ENCODE measurements at regions not wholly inside any gene's neighbourhood (a gene's known extent, or its start where the extent isn't known, plus 50 kb on each side); places are given as distances from the start of the nearest gene placed in this dataset.

DNA sequence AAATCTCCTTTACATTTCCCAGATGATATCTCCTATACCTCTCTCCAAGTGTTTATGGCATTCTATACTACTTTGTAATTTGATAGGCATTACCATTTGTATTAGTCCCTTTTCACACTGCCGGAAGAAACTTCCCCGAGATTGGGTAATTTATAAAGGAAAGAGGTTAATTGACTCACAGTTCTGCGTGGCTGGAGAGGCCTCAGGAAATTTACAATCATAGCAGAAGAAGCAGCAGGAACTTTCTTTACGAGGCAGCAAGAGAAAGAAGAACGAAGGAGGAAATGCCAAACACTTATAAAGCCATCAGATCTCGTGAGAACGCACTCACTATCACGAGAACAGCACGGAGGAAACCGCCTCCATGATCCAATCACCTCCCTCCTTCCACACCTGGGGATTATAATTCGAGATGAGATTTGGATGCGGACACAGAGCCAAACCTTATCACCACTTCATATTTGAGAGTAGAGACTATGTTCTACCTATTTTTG, 1194.6 kb downstream of the SORCS1 start:
- peak; percentile 25 for DNase-seq

DNA sequence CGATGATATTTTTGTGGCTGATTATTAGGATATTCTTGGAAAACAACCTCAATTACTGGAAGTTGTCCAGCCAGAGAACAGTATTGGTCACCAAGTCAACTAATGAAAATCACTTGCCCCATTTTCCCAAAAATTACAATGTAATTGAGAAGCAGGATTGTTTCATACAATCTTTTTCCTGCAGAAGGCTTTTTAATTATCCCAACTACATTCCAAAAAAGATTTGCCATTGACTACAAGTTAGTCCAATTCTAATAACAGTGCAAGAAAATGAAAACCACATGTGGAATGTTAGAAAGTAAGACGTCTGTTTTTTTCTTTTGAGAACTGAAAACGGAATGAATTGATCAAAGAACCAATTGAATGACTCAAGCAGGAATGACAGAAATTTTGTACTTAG, 1195.8 kb downstream of the SORCS1 start:
- DNase-seq = no peak

DNA sequence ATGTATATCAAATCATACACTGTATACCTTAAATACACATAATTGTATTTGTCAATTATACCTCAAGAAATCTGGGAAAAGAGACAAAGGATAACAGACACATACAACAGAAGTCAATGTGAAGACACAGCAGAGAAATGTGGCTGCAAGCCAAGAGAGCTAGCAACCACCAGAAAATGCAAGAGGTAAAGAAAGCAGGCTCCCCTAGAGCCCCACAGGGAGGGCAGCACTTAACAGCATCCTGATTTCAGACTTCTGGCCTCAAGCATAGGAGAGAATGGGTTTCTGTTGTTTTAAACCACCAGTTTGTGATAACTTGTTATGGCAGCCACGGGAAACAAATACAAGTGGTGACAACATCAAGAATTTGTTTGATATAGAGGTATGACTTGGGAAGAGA, 1197.2 kb downstream of the SORCS1 start:
- peak; percentile 46 for DNase-seq

DNA sequence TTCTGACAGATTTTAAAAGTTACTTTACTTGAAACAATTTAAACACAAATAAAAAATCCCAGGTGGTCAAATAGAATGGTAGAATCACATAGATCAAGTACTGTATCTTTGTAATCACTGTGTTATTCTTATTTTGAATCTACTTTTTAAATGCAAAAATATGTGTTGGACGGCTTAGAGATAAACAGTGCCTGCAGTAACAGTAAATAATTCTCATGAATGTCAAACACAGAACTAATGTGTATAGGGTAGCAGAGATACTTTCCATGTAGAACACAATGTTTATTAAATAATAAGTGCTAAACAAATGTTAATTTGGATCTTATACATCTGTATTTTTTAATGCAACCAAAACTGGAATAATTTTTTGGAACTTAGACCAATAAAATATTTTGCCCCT, 1199.4 kb downstream of the SORCS1 start:
- no peak for DNase-seq

DNA sequence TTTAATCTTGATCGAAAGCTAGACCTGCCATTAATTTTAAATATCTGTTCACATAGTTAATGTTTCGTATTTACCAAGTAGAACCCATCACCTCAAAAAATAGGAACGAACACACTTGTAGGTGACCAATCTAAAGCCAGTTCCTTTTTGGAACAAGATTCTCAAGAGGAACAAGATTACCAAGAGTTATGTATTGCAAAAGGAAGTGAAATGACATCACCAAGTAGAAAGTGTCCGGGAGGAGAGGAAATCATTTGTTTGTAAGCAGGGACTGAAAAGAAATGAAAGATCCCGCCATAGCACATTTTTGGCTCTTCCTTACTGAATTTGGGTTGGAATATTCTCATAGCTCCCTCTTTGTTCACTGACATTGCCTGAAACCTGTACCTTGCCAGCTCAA, 1200.5 kb downstream of the SORCS1 start:
- DNase-seq = no peak

DNA sequence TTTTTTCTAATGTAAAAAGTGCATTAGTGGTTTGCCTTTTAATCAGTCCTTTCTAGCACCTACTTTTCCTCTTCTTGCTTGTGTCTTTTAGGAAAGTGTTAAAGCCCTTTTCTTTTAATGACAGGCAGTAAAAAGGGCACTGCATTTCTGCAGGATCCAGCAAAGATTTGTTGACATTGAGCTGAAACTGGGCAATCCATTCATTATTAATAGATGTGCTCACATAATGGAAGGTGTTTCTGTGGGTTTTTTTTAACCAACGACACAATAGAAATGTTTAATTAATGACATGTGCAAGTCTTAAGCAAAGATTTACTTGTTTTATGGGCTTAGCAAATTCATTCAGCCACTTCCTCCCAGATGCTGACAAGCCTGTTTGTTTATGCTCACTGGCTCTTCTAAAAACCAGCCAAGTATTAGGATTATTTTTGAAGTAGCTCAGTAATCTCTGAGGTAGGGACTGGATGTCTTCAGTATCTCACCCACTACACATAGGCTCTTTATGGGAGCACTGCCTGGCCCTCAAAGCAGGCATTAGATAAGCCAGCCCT, 1201.1 kb downstream of the SORCS1 start:
- peak; percentile 11 for DNase-seq

DNA sequence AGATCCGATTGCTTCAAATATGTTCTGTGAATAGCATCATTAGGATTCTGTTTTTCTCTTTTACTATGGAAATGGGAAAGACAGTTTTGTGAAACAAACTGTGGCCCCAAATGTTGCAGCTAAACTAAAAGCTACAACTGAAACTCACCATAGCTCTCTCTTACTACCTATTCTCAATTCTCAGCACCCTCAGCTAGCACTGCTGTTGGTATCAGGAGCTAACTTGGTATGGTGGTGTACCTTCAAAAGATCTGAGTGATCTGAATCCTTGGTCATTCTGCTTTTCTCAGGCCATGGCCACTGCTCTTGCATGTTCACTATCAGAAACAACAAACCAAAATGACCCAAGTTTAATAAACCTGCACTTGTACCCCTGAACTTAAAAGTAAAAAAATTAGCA, 1208.0 kb downstream of the SORCS1 start:
- DNase-seq = no peak

DNA sequence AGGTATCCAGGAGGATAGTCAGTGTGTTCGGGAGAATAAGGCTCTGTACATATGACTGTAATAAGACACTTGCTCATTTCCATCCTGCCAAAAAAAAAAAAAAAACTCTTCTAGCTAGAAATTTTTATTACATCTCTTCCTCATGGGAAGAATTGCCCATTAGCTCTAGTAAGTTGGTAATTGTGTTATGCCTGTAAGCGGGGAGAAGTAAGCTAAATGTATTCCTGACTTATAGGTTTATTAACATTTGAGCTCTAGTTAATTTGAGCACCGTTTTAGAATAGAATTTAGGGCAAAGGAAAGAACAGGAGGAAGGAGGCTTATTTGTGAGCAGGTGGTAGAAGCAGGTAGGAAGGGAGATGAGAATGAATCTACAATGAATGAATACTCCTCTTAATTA, 1210.6 kb downstream of the SORCS1 start:
- no peak for DNase-seq

DNA sequence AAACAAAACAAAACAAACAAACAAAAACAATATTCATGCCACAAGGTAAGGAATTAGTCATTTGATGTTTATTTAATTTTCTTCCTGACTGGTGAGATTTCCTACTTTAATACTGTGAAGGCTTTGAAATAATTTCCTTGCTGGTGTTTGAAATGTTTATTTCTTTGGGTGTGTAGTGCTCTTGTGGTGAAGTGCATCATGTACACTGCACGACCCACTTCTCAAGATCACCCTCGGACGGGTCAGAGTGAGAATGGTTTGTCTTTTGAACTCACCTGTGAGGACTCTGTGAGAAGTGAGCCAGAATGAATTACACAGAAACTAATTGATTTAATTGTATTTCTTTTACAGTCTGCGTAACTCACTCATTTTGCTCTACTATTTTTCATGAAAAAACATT, 1211.5 kb downstream of the SORCS1 start:
- no peak for DNase-seq

DNA sequence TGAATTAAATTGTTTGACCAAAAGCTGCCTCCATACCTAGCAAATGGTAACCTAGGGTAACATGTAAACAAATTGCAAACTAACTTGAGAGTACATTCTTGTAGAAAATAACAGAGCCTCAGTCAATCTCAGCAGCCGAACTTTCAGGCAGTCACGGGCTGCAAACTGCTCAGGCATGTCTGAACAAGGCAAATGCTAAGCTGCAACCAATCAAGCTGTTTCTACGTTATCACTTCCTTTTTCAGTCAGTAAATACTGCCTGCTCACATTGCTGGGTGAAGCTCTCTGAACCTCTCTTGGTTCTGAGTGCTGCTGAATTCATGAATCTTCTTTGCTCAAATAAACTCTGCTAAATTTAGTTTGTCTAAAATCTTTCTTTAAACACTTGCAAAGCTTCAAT, 1212.4 kb downstream of the SORCS1 start:
- DNase-seq = peak; percentile 51

DNA sequence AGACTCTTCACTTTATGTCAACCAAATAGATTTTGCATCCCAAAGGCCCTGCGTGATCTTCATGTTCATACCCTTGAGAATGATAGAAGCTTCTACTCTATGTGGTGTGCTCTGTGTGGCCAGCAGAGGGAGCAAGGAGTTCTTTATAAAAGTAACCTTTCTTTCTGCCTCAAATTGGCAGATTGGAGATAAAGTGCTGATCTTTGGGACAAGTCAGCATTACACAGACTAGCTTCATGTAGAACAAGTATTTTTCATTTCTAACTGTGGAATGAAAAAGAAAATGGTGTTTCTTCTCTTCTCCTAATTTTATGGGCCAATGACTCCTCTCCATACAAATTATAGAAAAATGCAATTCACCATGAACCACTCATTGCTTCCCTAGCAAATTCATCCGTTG, 1214.1 kb downstream of the SORCS1 start:
- peak; percentile 54 for DNase-seq

DNA sequence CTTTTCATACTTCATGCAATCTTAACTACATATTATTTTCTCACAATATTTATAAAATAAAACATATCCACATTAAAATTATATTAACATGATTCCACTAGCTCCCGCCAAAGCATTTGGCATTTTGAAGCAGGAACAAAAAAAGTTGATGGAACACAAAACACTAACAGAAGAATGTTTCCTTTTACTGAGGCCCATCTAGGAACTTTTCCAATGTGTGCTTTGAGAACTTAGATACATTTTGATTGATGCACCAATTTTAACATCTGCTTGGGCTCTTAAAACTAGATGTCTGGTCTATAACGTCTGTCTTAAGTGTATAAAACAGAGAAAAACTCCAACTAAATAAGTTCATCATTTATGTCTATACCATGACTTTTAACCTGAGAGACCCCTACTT, 1214.8 kb downstream of the SORCS1 start:
- DNase-seq = no peak

DNA sequence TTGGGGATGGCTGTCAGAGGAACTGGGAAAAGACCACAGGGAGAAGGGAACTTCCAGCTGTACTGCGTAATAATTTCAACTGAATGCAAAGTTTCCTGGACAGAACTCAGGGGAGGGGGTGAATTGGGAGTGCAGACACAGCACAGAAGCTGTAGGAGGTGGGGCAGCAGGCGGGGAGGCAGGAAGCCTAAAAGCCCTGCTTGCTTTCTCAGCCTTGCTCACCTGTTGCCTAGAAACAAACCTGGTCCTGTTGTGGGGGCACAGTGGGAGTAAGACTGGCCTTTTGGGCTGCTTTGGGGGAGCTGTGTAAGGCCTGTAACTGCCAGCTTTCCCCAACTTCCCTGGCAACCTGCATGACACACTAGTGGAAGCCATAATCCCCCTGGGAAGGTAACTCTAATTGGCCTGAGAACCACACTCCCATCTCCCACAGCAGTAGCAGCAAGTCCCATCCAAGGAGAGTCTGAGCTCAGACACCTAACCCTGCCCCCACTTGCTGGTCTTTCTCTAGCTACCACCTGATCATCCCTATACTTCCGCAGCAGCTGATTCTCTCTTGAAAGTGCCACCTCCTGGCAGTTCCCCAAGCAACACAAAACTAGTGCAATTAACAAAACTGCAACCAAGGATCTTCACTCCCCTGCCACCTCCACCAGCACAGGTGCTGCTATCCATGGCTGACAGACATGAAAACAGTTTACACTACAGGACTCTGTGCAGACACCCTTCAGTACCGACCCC, 1239.3 kb downstream of the SORCS1 start:
- DNase-seq = peak; percentile 66

DNA sequence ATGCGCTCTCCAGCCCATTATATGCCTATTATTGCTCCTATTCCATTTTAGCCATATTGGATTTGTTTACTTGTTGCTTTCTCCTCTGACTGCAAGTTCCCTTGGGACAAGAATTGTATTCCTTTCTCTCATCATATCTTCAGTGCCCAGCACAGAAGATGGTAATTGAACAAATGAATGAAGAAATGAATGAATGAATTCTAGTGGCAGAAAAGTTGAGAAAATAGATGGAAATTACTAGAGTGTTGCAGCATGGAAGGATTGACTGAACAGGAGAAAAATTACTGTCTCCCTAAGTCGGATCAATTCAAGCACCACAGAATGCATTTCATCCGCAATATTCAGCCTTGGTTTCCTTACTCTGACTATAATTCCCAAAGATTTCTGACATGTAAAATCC, 1243.2 kb downstream of the SORCS1 start:
- DNase-seq = no peak

DNA sequence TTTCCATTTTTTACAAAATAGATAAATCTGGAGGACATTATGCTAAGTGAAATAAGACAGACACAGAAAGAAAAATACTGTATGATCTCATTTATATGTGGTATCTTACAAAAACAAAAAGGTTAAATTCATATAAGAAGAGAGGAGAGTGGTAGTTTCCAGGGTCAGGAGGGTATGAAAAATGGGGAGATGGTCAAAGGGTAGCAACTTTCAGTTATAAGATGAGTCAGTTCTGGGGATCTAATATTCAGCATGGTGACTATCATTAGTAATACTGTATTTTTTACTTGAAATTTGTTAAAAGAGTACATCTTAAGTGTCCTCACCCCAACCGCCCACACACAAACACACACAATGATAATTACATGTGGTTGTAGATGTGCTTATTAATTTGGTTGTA, 1250.1 kb downstream of the SORCS1 start:
- no peak for DNase-seq

DNA sequence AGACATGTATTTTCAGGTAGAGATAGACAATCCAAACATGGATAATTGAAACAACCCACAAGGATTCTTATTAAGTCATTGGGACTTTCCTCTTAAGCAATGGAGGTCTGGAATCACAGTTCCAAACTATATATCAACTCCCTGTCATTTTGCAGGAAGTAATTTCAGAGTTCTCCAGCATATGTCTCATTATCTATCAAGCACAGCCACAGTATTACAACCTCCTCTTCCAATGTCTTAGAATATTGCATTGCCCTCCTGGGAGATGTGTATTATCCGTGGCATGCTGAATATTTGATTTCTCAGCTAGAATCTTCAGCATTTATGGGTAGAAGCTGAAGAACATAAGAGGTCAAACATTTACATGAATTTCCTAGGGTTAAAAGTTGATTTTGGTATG, 1255.8 kb downstream of the SORCS1 start:
- DNase-seq = no peak

DNA sequence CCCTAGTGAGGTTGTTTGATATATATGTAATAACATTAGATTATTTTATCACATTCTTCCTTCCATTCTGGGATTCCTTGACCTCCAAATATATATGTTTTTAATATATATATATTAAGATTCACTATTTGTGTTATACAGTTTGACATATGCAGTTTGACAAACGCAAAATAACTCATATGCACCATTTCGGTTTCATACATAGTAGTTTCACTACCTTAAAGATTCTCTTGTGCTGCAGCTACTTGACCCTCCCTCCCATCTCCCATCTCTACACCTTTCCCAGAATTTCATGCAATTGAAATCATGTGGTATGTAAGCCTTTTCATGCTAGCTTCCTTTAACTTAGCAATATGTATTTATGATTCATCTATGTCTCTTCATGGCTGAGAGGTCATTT, 1244.4 kb downstream of the SORCS3 start:
- no peak for DNase-seq

DNA sequence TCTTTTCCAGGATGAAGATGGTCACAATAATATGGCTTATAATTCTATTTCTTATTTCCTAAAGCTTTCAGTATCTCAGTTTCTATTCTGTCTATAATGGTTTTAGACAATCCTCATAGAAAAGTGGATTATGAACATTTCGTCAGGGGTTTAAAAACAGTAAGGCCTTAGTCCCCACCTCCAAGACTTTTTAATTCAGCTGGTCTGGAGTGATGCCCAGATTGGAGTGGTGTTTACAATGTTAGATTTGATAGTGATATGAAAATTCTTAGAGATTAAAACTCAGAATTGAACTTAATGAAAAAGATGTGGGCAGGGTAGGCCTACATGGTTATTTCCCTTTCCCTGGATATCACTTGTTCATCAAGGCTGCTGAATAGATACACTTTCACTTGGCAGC, 1238.3 kb downstream of the SORCS3 start:
- no peak for DNase-seq

DNA sequence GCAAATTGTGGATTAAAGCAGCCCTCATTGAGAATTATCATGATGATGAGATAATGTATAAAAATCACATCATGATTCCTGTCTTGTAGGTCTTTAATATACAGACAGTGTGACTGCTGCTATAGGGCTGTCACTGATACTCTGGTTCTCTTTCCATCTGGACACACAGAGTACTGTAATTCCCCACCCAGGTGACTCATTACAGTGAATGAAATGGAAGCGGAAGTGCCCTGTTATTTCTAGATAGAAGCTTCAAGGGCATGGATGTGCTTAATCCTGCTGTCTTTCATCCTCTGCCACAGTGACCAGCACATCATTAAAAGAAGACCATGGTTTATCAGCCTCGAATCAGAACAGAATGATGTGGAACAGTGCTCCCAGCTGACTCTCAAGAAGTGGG, 1234.0 kb downstream of the SORCS3 start:
- DNase-seq = no peak

DNA sequence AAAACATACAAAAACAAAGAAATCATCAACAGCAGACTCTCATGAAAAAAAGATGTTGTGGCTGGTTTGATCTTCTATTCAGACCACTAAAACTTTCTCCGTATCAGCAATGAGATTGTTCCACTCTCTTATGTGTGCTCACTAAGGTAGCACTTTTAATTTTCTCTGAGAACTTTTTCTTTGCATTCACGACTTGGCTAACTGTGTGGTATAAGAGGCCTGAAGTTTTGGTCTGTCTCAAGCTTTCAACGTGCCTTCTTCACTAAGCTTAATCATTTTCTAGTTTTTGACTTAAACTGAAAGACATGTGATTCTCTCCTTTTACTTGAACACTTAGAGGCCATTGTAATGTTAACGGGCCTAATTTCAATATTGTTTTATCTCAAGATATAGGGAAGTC, 1231.6 kb downstream of the SORCS3 start:
- DNase-seq = no peak

DNA sequence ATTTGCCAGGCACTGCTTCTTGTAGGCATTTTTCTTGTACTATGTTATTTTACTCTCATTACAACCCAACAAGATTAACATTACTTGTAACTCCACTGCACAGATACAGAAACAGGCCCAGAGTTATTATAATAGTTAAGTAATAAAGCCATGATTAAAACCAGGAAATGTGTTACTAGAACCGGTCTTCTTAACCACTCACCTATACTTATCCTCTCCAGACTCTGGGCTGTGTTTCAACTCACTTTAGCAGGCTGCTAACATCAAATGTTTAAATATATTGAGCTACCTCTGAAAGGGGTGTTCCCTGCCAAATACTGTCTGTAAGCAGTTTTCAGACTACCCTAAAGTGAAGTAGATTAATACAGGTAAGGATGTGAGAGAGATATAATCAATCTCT, 1227.8 kb downstream of the SORCS3 start:
- no peak for DNase-seq

DNA sequence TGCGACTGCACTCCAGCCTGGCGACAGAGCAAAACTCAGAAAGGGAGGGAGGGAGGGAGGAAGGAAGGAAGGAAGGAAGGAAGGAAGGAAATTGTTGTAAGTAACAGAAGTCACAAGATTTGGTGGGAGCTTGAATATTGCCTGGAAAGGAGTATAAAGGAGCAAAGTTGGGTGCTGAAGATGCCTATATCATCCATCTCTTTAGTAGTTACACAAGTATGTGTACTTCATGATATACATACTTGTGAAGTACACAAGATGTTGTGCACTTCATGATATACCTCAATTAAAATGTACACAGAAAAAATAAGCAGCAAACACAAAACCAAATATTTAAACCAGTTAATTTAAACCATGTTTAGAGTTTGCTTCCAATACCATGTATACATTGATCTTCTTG, 1223.8 kb downstream of the SORCS3 start:
- no peak for DNase-seq

DNA sequence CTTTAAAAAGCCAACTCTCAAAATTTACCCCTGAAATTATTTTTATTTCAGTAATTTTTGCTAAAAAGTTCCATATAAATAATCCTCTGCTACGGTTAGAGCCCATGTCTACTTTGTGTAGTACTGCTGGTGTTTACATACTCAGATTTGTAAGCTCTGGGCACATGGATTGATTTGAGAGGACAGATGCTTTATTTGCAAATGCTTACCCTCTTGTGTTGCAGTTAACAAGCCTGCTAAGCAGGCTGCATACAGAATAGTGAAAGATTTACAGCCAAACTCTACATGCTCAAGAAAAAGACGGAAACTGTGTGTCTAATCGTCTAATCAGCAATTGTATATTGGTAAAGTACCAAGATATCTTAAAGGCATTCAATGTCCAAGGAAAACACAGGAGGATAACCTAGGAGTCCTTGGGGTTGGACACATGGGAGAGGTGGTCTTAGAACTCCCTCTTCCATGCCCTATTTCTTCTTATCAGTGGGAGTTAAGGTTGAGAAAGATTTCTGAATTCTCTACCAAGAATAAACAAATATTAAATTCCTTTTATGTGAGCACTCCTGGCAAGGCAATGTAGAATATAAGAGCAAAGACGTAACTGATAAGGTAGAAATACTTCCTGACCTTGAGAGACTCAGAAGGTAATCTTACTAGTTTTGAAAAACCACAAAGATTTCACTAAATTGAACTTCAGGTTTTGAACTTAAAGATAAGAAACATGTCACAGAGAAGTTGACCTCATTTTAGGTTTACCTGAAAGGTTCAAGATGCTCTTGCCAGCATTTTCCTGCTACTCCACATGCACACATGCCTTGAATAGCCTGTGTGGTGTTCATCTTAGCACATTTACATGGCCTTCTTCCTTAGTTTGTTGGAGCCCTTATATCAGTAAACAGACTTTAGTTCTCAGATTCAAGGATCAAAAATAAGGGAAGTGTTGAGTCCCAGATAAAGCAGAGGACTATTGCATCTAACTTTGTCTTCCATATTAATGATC, 1216.5 kb downstream of the SORCS3 start:
- DNase-seq = no peak

DNA sequence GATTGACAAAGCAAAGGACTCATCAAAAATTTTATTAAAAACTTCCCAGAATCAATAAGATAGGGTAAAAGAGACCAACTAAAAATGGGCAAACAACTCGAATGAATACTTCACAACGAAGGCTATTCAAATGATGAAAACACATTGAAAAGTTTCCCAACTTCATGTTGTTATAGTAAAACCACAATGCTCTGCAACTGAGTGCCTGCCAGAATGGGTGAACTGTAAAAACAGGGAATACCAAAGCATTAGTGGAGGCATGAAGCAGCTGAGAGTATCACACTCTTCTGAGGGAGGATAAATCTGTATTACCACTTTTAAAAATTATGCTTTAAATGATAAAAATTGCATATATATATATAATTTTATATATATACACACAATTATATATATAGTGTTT, 1214.7 kb downstream of the SORCS3 start:
- no peak for DNase-seq

Measured in RPMI8226 (cell line).